PC-3 (cell line): ENCODE measurements at regions not wholly inside any gene's neighbourhood (a gene's known extent, or its start where the extent isn't known, plus 50 kb on each side); places are given as distances from the start of the nearest gene placed in this dataset.

Experiments
- ATAC-seq: fragments of 200-7000 bp; cut with Tn5 transposase; 2 replicates; pipeline ENCODE4 v1.9.1; 2020; ENCODE audit warnings: mild to moderate bottlenecking, moderate library complexity
- BruUV-seq: library from RNA; stranded (reverse); fragments of 400-500 nt; replicated peaks from 2 replicates; lab custom pipeline; 2021; lab: Mats Ljungman, UMichigan
- CTCF ChIA-PET: fragments of 300-600 bp; sonication (Branson Sonifier 250); formaldehyde crosslinking; loops from one replicate; lab custom pipeline; 2022; ENCODE audit warnings: antibody characterized with exemption; lab: Charles Lee
- POLR2A ChIA-PET: fragments of 300-600 bp; sonication (Branson Sonifier 250); formaldehyde crosslinking; loops from one replicate; lab custom pipeline; 2022; ENCODE audit warnings: antibody characterized with exemption; ENCODE audit not compliant: unreplicated experiment; lab: Charles Lee
- DNase-seq: peaks from one replicate; pipeline ENCODE4 v3.0.0-alpha.2; 2015
- H2AFZ ChIP-seq: fragments of 300-600 bp; sonication (generic); 2 replicates; pipeline ENCODE4 v1.6.0; 2016; ENCODE audit warnings: antibody characterized with exemption, low read length
- H3F3A ChIP-seq: fragments of 300-600 bp; sonication (generic); one replicate; pipeline ENCODE4 v1.6.0; 2017; ENCODE audit warnings: antibody characterized with exemption, low read length, control low read depth, mild to moderate bottlenecking; ENCODE audit not compliant: unreplicated experiment
- H3K27ac ChIP-seq: fragments of 300-600 bp; sonication (generic); 2 replicates; pipeline ENCODE4 v1.5.1; 2016; ENCODE audit warnings: mild to moderate bottlenecking, low read length
- H3K27me3 ChIP-seq: fragments of 300-600 bp; sonication (generic); 2 replicates; pipeline ENCODE4 v1.6.1; 2016; ENCODE audit warnings: low read length, mixed read lengths
- H3K36me3 ChIP-seq: fragments of 300-600 bp; sonication (generic); 2 replicates; pipeline ENCODE4 v1.6.1; 2016; ENCODE audit warnings: low read depth, mixed run types, low read length, mixed read lengths
- H3K4me1 ChIP-seq: fragments of 300-600 bp; sonication (generic); 2 replicates; pipeline ENCODE4 v1.5.1; 2016; ENCODE audit warnings: low read length; ENCODE audit not compliant: insufficient read depth
- H3K4me2 ChIP-seq: fragments of 300-600 bp; sonication (generic); 2 replicates; pipeline ENCODE4 v1.6.0; 2016; ENCODE audit warnings: low read length
- H3K4me3 ChIP-seq: fragments of 300-600 bp; sonication (generic); 2 replicates; pipeline ENCODE4 v1.5.1; 2016; ENCODE audit warnings: mild to moderate bottlenecking, low read length, mixed read lengths
- H3K79me2 ChIP-seq: fragments of 300-600 bp; sonication (generic); 2 replicates; pipeline ENCODE4 v1.6.1; 2017; ENCODE audit warnings: low read length, mixed read lengths
- H3K9ac ChIP-seq: fragments of 300-600 bp; sonication (generic); 2 replicates; pipeline ENCODE4 v1.6.0; 2016; ENCODE audit warnings: mild to moderate bottlenecking, low read length
- H3K9me2 ChIP-seq: fragments of 300-600 bp; sonication (generic); replicated peaks from 2 replicates; pipeline ENCODE4 v1.6.1; 2016; ENCODE audit warnings: mixed run types, low read length, mixed read lengths
- H3K9me3 ChIP-seq: fragments of 300-600 bp; sonication (generic); 2 replicates; pipeline ENCODE4 v1.6.1; 2016; ENCODE audit warnings: low read length, mixed read lengths
- H4K20me1 ChIP-seq: fragments of 300-600 bp; sonication (generic); 2 replicates; pipeline ENCODE4 v1.6.1; 2016; ENCODE audit warnings: low read length, mixed read lengths
- CTCF ChIP-seq: fragments of 300-600 bp; sonication (generic); conservative IDR thresholded peaks from 2 replicates; pipeline ENCODE4 v1.5.1; 2017; ENCODE audit warnings: antibody characterized with exemption, low read depth, mild to moderate bottlenecking, low read length
- EZH2 ChIP-seq: fragments of 300-600 bp; sonication (generic); IDR thresholded peaks from one replicate; pipeline ENCODE4 v1.6.1; 2017; ENCODE audit warnings: antibody characterized with exemption, mild to moderate bottlenecking, low read length; ENCODE audit not compliant: unreplicated experiment
- EZH2phosphoT487 ChIP-seq: fragments of 300-600 bp; sonication (generic); IDR thresholded peaks from 2 replicates; pipeline ENCODE4 v1.6.1; 2018; ENCODE audit warnings: mild to moderate bottlenecking, antibody characterized with exemption, low read length, borderline replicate concordance
- intact Hi-C: fragments of 100-400 bp; cut with micrococcal nuclease; formaldehyde crosslinking; loops from 2 replicates; pipeline ENCODE4 v1.9.0; 2023

GRCh38 chr6:3990692-3991491, 88.0 kb downstream of the FAM217A start:
- peak overlapping the region; percentile 10; the same call in 1 of the 2 replicates for H3K9ac ChIP-seq
- POLR2A ChIA-PET = interaction anchor here (0.6 kb wide), 1 partner anchor 1002 kb away, joined by 16 read pairs; no protein-coding TSS in a partner anchor

GRCh38 chr6:3991941-3992340, 87.0 kb downstream of the FAM217A start:
- no TSS peak for BruUV-seq
- POLR2A ChIA-PET = interaction anchor here (0.6 kb wide), 1 partner anchor 22 kb away, joined by 22 read pairs; no protein-coding TSS in a partner anchor
- intact Hi-C loops = loop anchor here (1.0 to 10.0 kb wide), 5 partner anchors 60 to 717 kb away; no protein-coding TSS in a partner anchor

More at GRCh38 chr6:3990692-3991491, 88.0 kb downstream of the FAM217A start:
- peaks cover 7% of the 10 kb centered on the region; the same call in 1 of the 2 replicates for H3K4me1 ChIP-seq
- peak overlapping the region; percentile 79 for H3K4me2 ChIP-seq
- no peaks in the 10 kb centered on the region for H3F3A ChIP-seq
- no peak overlapping the region for H3K27ac ChIP-seq
- ATAC-seq (peak; percentile 94), DNase-seq (peak; percentile 91)
- H2AFZ ChIP-seq = peak overlapping the region; percentile 77
- no peaks in the 10 kb centered on the region for H3K79me2 ChIP-seq
- H4K20me1 ChIP-seq = no peaks in the 10 kb centered on the region
- BruUV-seq = no TSS peak
- TF ChIP-seq EZH2 = no peak
- peak; percentile 96 for TF ChIP-seq CTCF
- peak overlapping the region; percentile 61 for H3K4me3 ChIP-seq
- no peaks in the 10 kb centered on the region for H3K27me3 ChIP-seq
- H3K9me2 ChIP-seq = no peaks in the 10 kb centered on the region
- no peaks in the 10 kb centered on the region for H3K9me3 ChIP-seq
- H3K36me3 ChIP-seq = no peaks in the 10 kb centered on the region
- intact Hi-C loops = loop anchor here (1.0 to 10.0 kb wide), 6 partner anchors 59 to 716 kb away; no protein-coding TSS in a partner anchor
- CTCF ChIA-PET = interaction anchor here (0.6 to 1.5 kb wide), 5 partner anchors 58 to 709 kb away, joined by 3 to 9 read pairs (median 3); partner anchors contain the start of gene FAM50B

More at GRCh38 chr6:3991941-3992340, 87.0 kb downstream of the FAM217A start:
- TF ChIP-seq EZH2 = no peak
- no peak for TF ChIP-seq EZH2phosphoT487
- TF ChIP-seq CTCF = no peak
- Histone ChIP-seq H3K27ac (no peak overlapping the region), H3K4me2 (no peak overlapping the region), H3K4me3 (no peak overlapping the region), H3F3A (no peaks in the 10 kb centered on the region), H3K9me2 (no peaks in the 10 kb centered on the region), H3K36me3 (no peaks in the 10 kb centered on the region), H3K27me3 (no peaks in the 10 kb centered on the region), H2AFZ (no peak overlapping the region), H3K4me1 (peaks cover 7% of the 10 kb centered on the region; the same call in 1 of the 2 replicates), H3K9ac (no peak overlapping the region), H3K79me2 (no peaks in the 10 kb centered on the region), H3K9me3 (no peaks in the 10 kb centered on the region), H4K20me1 (no peaks in the 10 kb centered on the region)
- CTCF ChIA-PET = no interaction called here
- ATAC-seq (no peak), DNase-seq (no peak)
